ENCODE measurements at regions not wholly inside any gene's neighbourhood (a gene's known extent, or its start where the extent isn't known, plus 50 kb on each side); places are given as distances from the start of the nearest gene placed in this dataset.

- no peaks in the 10 kb centered on the region for H3K9me3 ChIP-seq
- TF ChIP-seq POLR2AphosphoS5 (IDR thresholded peaks at IDR 0.05; ENCODE audit: insufficient read depth in 1 of 2, low read depth in 1 of 2): no peak
- TF ChIP-seq, protein P1, sequence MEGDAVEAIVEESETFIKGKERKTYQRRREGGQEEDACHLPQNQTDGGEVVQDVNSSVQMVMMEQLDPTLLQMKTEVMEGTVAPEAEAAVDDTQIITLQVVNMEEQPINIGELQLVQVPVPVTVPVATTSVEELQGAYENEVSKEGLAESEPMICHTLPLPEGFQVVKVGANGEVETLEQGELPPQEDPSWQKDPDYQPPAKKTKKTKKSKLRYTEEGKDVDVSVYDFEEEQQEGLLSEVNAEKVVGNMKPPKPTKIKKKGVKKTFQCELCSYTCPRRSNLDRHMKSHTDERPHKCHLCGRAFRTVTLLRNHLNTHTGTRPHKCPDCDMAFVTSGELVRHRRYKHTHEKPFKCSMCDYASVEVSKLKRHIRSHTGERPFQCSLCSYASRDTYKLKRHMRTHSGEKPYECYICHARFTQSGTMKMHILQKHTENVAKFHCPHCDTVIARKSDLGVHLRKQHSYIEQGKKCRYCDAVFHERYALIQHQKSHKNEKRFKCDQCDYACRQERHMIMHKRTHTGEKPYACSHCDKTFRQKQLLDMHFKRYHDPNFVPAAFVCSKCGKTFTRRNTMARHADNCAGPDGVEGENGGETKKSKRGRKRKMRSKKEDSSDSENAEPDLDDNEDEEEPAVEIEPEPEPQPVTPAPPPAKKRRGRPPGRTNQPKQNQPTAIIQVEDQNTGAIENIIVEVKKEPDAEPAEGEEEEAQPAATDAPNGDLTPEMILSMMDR (IDR thresholded peaks at IDR 0.05): no peak
- TF ChIP-seq POLR2A (IDR thresholded peaks at IDR 0.05): no peak
- no peak overlapping the region for H3K4me3 ChIP-seq
- DNase-seq (ENCODE audit: extremely low spot score in 2 of 2): no peak
- H3K27ac ChIP-seq: no peak overlapping the region
- H3K27me3 ChIP-seq: no peaks in the 10 kb centered on the region
- intact Hi-C loops (cut with DNase I): no loop called here
- peaks cover under 1% of the 10 kb centered on the region for H3K4me1 ChIP-seq
- H3K36me3 ChIP-seq: no peaks in the 10 kb centered on the region
Observed at GRCh38 chr4:53925050-53925605, 139.3 kb downstream of the CHIC2 start.

DNA sequence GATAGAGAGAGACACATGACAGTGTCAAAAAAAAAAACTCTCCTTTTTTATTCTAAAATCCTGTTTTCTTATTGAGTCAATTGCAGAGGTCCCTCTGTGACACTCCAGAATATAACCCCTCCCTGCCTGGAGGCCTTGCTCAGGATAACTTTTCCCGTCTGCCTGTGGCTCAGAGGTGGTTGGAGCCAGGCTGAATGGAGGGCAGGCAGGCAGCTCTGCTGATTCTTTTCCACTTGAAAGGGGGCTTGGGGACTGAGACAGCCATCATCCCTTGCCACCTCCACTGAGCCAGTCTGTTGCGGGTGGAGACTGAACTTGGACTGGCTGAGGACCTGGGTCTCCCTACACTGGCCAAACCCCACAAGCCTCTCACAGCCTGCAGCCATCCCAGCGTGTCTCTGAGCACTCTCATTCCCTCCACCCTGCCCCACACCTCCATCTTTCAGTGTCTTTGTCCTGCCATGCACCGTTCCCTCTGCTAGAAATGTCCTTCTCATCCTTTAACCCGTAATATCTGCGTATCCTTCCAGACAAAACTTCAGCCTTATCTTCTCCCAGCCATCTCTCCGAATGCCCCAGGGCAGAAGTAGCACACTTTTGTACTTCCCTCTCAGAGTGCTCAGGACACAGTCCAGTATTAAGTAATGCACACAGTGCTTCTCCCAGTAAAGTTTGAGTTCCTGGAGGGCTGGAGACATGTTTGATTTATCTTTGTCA, 139.9 kb downstream of the CHIC2 start:
- H3K27me3 ChIP-seq: no peaks in the 10 kb centered on the region
- H3K4me1 ChIP-seq: peaks cover 7% of the 10 kb centered on the region
- DNase-seq (ENCODE audit: extremely low spot score in 2 of 2): no peak
- H3K9me3 ChIP-seq: no peaks in the 10 kb centered on the region
- no peak for TF ChIP-seq POLR2A (IDR thresholded peaks at IDR 0.05)
- H3K27ac ChIP-seq: no peak overlapping the region
- no peaks in the 10 kb centered on the region for H3K36me3 ChIP-seq
- no peak overlapping the region for H3K4me3 ChIP-seq
- intact Hi-C loops (cut with DNase I): no loop called here

DNA sequence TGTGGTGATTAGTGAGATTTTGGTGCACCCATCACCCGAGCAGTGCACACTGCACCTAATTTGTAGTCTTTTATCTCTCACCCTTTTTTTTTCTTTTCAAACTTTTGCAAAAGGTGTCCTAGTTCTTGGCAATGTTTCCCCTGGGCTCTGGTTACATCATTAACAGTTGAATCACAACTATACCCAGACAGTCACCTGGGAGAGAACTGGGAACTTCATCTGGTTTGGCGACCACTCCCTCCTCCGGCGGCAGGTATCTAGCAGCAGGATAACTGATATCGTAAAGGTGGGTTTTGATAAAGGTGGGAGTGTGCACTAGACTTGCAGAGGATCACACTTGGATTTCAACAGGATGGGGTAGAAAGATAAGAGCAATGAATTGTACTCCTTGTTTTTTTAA, 140.5 kb downstream of the CHIC2 start:
- intact Hi-C loops (cut with DNase I): no loop called here
- no peak overlapping the region for H3K4me3 ChIP-seq
- no peaks in the 10 kb centered on the region for H3K9me3 ChIP-seq
- H3K4me1 ChIP-seq: peaks cover 7% of the 10 kb centered on the region
- no peak for DNase-seq (ENCODE audit: extremely low spot score in 2 of 2)
- TF ChIP-seq, protein P1 (IDR thresholded peaks at IDR 0.05): no peak
- TF ChIP-seq POLR2A (IDR thresholded peaks at IDR 0.05): no peak
- no peak for TF ChIP-seq POLR2AphosphoS5 (IDR thresholded peaks at IDR 0.05; ENCODE audit: insufficient read depth in 1 of 2, low read depth in 1 of 2)
- H3K27ac ChIP-seq: no peak overlapping the region
- no peaks in the 10 kb centered on the region for H3K27me3 ChIP-seq
- H3K36me3 ChIP-seq: no peaks in the 10 kb centered on the region

DNA sequence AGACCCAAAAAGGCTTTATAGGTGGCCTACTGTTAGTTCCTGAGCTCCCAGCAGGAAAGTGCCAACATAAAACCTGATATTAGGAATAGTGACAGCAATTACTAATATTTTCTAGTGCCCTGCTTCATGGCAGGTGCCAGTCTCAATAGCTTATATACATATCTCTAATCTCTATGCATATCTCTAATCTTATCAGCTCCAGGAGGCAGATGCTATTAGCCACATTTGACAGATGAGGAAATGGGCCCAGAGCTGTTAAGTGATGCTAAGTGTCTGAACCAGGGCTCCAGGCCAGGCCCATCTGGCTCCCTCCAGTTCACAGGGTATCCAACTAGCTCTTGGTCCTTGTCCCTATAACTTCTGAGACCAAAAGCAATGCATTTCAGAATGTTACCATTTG, 142.5 kb downstream of the CHIC2 start:
- TF ChIP-seq, protein P1 (IDR thresholded peaks at IDR 0.05): no peak
- no peak for TF ChIP-seq POLR2AphosphoS5 (IDR thresholded peaks at IDR 0.05; ENCODE audit: insufficient read depth in 1 of 2, low read depth in 1 of 2)
- TF ChIP-seq POLR2A (IDR thresholded peaks at IDR 0.05): no peak
- no peak for DNase-seq (ENCODE audit: extremely low spot score in 2 of 2)
- H3K27me3 ChIP-seq: no peaks in the 10 kb centered on the region
- no peaks in the 10 kb centered on the region for H3K9me3 ChIP-seq
- intact Hi-C loops (cut with DNase I): no loop called here
- no peak overlapping the region for H3K4me3 ChIP-seq
- H3K36me3 ChIP-seq: no peaks in the 10 kb centered on the region
- H3K27ac ChIP-seq: no peak overlapping the region
- peaks cover 7% of the 10 kb centered on the region for H3K4me1 ChIP-seq

DNA sequence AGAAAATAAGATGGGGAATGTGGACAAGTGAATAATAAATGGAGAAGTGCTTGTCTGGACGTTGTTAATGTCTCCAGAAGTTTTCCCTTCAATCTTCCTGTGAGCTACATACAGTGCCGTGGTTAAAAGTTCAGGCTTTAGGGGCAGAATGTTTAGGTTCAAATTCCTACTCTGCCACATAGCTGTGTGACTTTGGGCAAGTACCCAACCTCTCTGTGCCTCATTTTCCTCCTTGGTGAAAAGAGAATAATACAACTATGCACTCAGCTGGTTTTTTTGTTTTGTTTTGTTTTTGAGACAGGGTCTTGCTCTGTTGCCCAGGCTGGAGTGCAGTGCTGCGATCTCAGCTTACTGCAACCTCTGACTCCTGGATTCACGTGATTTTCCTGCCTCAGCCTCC, 143.5 kb downstream of the CHIC2 start:
- Histone ChIP-seq H3K4me1 (peaks cover 7% of the 10 kb centered on the region), H3K4me3 (no peak overlapping the region), H3K36me3 (no peaks in the 10 kb centered on the region), H3K27ac (no peak overlapping the region), H3K27me3 (no peaks in the 10 kb centered on the region), H3K9me3 (no peaks in the 10 kb centered on the region)
- DNase-seq (ENCODE audit: extremely low spot score in 2 of 2): no peak
- intact Hi-C loops (cut with DNase I): no loop called here
- TF ChIP-seq POLR2AphosphoS5 (IDR thresholded peaks at IDR 0.05; ENCODE audit: insufficient read depth in 1 of 2, low read depth in 1 of 2): no peak
- TF ChIP-seq POLR2A (IDR thresholded peaks at IDR 0.05): no peak
- TF ChIP-seq, protein P1 (IDR thresholded peaks at IDR 0.05): no peak
